Activated CD4-positive, alpha-beta T cell treated with anti-CD3 and anti-CD28 coated beads, Interleukin-2, amount 50 U/mL, for 24 hours (primary cell): ENCODE measurements at regions not wholly inside any gene's neighbourhood (a gene's known extent, or its start where the extent isn't known, plus 50 kb on each side); places are given as distances from the start of the nearest gene placed in this dataset.

Experiments
- DNase-seq, 2 donors: peaks; one replicate each; pipeline ENCODE4 v3.0.0-alpha.2; 2020; ENCODE audit warnings: low read depth in 1 of 2, low spot score in 1 of 2

DNA sequence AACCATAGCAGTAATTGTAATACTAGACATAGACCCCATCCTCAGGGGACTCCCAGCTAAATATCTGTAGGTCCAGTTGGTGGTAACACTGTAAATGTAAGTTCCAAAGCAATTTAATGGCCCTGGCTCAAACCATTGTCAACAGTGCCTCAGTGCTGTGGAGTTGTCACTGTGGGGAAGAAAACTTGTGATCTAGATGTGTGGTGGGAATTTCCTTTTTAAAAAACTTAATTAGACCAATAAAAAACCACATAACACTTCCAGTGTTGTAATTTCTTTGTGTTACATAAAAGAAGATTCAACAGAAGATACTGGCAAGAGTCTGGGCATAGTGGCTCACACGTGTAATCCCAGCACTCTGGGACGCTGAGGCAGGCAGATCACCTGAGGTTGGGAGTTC is 138.6 kb upstream of the UMPS start:
- DNase-seq, result no peak

- DNase-seq, result no peak
Observed at GRCh38 chr3:124592658-124593441, 137.4 kb upstream of the UMPS start.

DNA sequence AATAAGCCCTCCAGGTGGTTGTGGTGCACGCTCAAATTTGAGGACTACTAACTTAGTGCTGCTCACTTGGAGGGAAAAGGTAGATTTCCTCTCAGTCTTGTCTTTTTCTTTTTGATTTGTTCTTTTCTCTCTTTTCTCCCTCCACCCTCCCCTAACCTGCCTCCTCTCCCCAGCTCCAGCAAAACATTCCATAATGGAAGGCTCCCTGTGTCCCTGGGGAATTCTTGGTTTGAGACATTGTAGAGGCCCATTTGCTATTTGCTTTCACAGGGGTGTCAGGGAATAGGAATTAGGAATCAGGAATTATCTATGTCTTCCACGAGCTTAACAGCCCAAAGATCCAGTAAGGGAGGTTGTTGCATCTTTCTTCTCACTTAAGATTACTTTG is 136.8 kb upstream of the UMPS start:
- no peak for DNase-seq

GRCh38 chr3:124594581-124594980 is 135.7 kb upstream of the UMPS start:
- DNase-seq, result no peak

GRCh38 chr3:124597273-124597672 is 133.0 kb upstream of the UMPS start:
- no peak for DNase-seq

DNA sequence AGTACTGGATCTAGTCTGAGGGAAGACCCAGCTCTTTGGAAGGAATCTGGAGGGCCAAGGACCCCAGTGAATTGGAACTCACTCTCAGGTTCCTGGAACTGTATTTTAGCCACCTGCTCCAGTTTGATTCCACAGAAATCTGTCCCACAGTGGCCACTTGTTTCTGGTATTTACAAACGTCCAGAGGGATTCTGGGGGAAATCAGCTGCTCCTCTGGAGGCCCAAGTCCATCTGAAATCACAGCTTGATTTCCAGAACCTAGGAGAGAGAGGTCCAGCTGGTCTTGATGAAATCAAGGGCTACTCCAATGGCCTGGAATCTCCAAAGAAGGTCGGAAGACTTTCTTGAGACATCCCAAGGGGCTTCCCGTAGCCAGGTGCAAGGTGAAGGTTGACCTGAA is 132.3 kb upstream of the UMPS start:
- no peak for DNase-seq

GRCh38 chr3:124599147-124599765 is 131.0 kb upstream of the UMPS start:
- no peak for DNase-seq

GRCh38 chr3:124599779-124600693 is 130.2 kb upstream of the UMPS start:
- no peak for DNase-seq

DNA sequence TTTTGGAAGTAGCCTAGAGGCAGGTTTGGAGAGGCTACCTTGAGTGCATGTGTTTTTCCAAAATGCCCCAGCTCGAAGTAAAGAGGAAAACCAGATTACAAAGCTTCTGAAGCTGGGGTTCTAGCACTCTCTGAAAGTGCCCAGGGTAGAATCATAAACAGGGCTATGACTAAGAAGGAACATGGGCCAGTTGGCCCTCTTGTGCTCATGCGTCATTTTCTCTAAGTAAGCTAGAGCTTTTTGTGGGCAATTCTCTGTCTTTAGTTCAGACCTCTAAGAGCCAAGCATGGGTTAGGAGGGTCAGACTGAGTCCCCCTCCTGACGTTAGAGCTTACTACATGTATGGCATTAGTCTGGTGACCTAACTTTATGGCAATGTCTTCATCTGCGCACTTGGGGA is 129.5 kb upstream of the UMPS start:
- no peak for DNase-seq

DNA sequence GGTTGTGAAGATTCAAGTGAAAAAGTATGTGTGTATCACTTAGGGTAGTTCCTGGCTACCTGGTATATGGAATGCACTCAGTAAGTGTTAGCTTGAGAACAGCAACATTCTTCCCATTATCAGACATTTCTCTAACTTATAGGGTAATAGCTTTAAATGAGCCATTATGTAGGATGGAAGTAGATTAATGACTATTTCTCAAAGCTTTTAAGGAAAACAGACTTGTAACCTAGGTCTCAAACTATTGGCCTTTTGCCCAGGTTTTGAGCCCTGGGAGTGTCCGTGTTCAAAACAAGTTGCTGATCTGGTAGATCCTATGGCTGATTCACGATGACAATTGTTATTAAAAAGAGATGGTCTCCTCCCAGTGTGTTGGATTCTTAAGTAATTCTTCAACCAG is 129.1 kb upstream of the UMPS start:
- DNase-seq, result no peak

DNA sequence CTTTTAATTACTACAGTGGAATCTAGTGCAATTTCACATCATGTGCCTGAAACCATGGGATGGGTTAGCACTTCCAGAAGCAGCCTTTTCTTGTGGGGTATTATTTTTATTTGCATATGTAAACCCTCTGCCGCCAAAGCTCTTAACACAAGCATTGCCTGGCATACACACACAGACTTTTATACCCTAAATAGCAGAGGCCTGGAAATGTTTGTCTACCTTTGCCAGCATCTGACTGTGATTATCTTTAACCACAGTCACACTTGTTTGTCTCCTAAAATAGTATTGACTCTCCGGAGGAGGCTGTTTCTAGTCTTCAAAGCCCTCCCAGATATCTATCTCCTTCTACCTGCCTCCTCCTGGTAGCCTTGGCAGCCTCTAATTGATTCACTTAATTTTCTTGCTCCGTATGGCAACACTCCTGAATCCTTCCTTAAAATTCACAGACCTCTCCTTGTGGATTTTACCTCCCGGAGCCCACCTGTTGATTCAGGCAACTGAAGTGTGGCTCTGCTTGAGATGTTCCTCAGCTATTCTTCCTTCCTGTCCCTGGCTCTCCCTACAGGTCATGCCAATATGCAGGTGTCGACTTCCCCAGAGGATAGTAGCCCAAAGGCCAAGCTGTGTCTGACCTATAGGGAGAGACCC is 127.1 kb upstream of the UMPS start:
- no peak for DNase-seq

DNA sequence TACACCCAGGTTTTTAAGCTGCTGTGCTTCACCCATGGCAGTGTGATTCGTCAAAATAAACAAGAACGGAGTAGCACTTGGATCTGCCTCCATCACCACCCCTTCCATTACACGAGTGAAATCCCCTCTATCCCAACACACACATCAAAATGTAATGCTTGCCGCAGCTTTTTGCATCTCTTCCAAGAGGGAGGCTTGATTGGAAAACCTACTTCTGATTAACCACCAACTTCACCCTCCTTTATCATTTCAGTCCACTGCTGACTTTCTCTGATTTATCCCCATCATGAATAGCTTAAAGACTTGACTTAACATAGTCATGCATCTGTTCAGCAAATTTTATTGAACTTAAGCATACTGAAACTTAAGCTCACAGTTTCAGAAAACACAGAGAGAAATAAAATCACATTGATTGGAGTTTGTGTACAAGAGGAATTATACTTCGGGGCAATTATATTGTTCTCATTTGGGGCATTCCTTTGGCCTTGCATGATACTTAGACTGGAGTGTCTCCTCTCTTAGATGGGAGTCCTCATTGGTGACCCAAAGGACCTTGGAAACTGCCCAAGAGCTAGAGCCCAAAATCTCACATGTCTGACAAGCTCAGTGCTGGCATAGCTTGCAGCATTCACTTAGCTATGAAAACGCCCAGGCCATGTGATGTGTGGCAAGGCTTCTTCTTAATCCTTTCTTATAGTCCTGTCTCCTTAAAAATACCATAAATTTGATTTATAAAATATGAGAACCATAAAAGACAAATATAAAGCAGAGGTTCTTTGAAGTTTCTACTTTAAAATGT is 124.3 kb upstream of the UMPS start:
- no peak for DNase-seq

- no peak for DNase-seq
Observed at GRCh38 chr3:124607163-124607562, 123.1 kb upstream of the UMPS start.

- no peak for DNase-seq
Observed at GRCh38 chr3:124609402-124609801, 120.8 kb upstream of the UMPS start.

DNA sequence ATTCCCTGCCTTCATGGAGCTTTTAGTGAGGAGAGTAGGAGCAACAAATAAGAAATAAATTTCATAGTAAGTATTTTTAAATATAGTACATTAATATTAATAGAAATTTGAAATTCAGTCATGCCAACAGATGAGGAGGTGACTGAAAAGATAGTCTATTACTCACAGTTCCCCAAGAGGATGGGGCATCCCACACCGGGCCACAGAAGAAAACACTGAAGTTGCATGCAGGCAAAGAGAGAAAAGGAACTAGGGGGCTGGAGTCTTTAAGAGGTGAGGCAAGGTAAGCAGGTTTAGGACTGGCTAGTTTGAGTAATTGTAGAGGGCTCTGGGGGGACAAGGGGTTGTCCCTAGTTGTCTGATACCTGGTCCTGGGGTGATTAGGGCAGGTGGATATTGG is 120.1 kb upstream of the UMPS start:
- DNase-seq, result no peak

GRCh38 chr3:124611520-124611919 is 118.7 kb upstream of the UMPS start:
- no peak for DNase-seq

DNA sequence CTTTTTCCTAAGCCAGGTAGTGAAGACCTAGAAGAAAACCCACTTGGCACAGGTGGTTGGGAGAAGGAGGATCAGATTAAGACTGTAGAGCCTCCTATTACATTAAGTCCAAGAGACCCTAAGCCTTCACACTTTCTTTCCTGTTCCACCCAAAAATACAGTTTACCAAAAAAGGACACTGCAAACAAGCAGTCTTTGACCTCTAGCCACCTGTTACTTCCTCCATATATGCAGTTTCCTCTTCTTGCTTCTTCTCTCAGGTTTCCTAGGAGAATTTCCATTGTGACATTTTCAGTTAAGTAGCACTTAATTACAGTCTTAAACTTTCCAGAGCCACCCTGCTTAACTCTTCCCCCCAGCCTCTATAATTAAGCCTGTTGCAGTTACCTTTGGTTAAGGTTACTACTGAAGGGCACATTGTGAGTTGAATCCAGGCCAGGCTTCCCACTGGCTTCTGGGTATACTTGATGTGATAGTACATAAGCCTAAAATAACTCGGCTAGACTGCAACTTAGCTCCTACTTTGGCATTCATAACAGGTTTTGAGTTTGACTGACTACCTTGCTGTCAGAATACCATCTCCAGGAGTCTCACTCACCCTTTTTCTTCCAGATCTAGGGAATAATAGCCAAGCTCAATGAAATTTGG is 114.2 kb upstream of the UMPS start:
- no peak for DNase-seq

DNA sequence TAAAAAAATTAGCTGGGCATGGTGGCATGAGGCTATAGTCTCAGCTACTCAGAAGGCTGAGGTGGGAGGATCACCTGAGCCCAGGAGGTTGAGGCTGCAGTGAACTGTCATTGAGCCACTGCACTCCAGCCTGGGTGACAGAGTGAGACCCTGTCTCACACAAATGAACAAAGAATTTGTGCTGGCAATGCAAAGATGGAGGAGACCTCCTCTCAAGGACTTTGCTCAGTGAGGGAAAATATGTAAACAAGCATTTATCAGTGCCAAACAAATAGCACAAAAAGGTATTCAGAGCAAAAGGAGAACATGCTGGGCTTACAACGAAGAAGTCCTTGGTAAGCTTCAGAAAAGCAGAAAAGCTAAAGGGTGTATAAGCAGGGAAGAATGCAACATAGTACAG is 113.1 kb upstream of the UMPS start:
- DNase-seq, result no peak

DNA sequence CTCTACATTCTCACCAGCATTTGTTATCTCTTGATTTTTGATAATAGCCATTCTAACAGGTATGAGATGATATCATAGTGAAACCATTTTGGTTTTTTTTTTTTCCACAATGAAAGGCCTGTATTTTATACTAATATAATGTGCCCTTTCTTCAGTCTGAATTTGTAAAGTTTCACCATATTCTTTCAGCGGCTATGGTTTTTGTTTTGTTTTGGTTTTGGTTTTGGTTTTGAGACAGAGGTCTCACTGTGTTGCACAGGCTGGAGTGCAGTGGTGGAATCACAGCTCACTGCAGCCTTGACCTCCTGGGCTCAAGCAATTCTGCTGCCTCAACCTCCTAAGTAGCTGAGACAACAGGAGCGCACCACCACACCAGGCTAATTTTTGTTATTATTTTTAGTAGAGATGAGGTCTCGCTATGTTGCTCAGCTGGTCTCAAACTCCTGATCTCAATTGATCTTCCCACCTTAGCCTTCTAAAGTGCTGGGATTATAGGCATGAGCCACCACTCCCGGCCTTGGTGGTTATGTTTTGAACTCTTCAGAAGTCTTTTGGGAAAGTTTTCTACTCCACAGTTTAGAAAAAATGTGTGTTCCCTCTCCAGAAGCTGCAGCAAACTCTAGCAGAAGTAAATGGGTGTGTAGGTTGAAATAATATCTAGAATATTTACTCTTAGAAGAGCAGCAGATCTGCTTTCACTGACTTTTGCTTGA is 110.2 kb upstream of the UMPS start:
- no peak for DNase-seq
